Karpas-422 (cell line): ENCODE measurements at regions not wholly inside any gene's neighbourhood (a gene's known extent, or its start where the extent isn't known, plus 50 kb on each side); places are given as distances from the start of the nearest gene placed in this dataset.
"Not testable (repeated sequence)": the region's sequence is repeated elsewhere in the genome, so short reads cannot be mapped to it uniquely, and the experiment has no call there.

ENCODE experiments used
- DNase-seq: peaks from one replicate; pipeline ENCODE4 v3.0.0-alpha.2; 2015
- H2AFZ ChIP-seq: fragments of 200-600 bp; sonication (generic); 2 replicates; pipeline ENCODE4 v1.6.1; 2014; ENCODE audit warnings: antibody characterized with exemption, low read length, mixed read lengths
- H3K27ac ChIP-seq: fragments of 200-600 bp; sonication (generic); 2 replicates; pipeline ENCODE4 v1.5.1; 2014; ENCODE audit warnings: mild to moderate bottlenecking, low read length, moderate library complexity
- H3K27me3 ChIP-seq: fragments of 200-600 bp; sonication (generic); 2 replicates; pipeline ENCODE4 v1.6.1; 2014; ENCODE audit warnings: low read length, mixed read lengths
- H3K36me3 ChIP-seq: fragments of 200-600 bp; sonication (generic); 2 replicates; pipeline ENCODE4 v1.6.1; 2014; ENCODE audit warnings: low read length, mixed read lengths; ENCODE audit not compliant: insufficient read depth
- H3K4me1 ChIP-seq: fragments of 200-600 bp; sonication (generic); 2 replicates; pipeline ENCODE4 v1.6.1; 2014; ENCODE audit warnings: mild to moderate bottlenecking, low read length, mixed read lengths
- H3K4me2 ChIP-seq: fragments of 200-600 bp; sonication (generic); 2 replicates; pipeline ENCODE4 v1.6.1; 2014; ENCODE audit warnings: low read length, low read depth, mild to moderate bottlenecking; ENCODE audit not compliant: poor library complexity, severe bottlenecking
- H3K4me3 ChIP-seq: fragments of 200-600 bp; sonication (generic); 2 replicates; pipeline ENCODE4 v1.5.1; 2014; ENCODE audit warnings: mild to moderate bottlenecking, antibody characterized with exemption, low read length, mixed read lengths
- H3K79me2 ChIP-seq: fragments of 200-600 bp; sonication (generic); 2 replicates; pipeline ENCODE4 v1.6.1; 2014; ENCODE audit warnings: mild to moderate bottlenecking, low read length, mixed read lengths
- H3K9ac ChIP-seq: fragments of 200-600 bp; sonication (generic); 2 replicates; pipeline ENCODE4 v1.6.0; 2014; ENCODE audit warnings: low read length
- H3K9me2 ChIP-seq: fragments of 200-600 bp; sonication (generic), shearing (Covaris generic); replicated peaks from 2 replicates; pipeline ENCODE4 v1.6.0; 2014; ENCODE audit warnings: mild to moderate bottlenecking, low read length, moderate library complexity; ENCODE audit not compliant: insufficient read depth
- H3K9me3 ChIP-seq: fragments of 300-700, 200-600 bp; sonication (generic); 2 replicates; pipeline ENCODE4 v1.6.1; 2014; ENCODE audit warnings: low read length, mixed read lengths
- H4K20me1 ChIP-seq: fragments of 200-600 bp; sonication (generic); 2 replicates; pipeline ENCODE4 v1.6.1; 2014; ENCODE audit warnings: mild to moderate bottlenecking, antibody characterized with exemption, low read length, low read depth; ENCODE audit not compliant: insufficient read depth

DNA sequence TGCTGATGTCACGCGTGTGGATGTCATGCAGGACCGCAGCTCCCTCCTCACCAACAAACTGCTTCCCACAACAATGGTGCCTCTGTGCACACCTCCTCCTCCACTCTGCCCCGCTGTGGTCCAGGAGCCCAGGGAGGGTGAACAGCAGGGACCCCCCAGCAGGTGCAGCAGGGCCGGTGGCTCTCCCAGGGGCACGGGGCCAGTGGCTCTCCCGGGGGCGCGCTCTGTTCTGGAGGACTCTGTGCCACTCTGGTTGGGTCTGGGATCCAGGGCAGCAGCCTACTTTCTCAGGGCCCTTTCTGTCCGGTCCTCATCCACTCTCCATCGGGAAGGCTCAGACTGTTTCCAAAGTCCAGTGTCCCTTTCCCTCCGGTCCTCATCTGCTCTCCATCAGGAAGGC lies 153.0 kb upstream of the ZNF469 start:
- not testable (repeated sequence) for H3K9me3 ChIP-seq, H3K9ac ChIP-seq, H4K20me1 ChIP-seq, H3K27me3 ChIP-seq, H3K27ac ChIP-seq, H3K4me2 ChIP-seq, H3K4me3 ChIP-seq, H2AFZ ChIP-seq, H3K4me1 ChIP-seq, H3K79me2 ChIP-seq, H3K36me3 ChIP-seq, DNase-seq, H3K9me2 ChIP-seq

DNA sequence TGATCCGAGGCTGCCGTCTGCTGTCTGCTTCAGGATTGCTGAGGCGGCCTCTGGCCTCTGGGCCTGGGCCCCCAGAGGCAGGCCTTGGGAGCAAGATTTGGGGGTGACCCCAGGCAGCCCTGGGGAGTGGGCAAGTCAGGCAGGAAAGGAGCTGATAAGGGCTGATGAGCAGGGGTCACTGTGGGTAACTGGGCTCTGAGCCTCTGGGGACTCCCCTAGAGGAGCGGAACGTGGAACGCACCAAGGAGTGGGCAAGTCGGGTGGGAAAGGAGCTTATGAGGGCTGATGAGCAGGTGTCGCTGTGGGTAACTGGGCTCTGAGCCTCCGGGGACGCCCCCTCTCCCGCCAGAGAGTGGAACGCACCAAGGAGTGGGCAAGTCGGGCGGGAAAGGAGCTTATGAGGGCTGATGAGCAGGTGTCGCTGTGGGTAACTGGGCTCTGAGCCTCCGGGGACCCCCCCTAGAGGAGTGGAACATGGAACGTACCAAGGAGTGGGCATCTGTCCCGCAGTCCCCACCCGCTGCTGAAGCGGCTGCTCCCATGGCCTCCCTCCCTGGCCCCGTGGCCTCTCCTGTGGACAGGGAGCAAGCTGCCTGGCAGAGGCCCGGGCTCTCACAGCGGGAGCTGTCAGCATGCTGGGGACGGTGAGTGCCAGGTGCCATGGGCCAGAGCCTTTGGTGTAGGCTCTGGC lies 152.3 kb upstream of the ZNF469 start:
- not testable (repeated sequence) for H3K4me2 ChIP-seq, DNase-seq, H3K27me3 ChIP-seq

DNA sequence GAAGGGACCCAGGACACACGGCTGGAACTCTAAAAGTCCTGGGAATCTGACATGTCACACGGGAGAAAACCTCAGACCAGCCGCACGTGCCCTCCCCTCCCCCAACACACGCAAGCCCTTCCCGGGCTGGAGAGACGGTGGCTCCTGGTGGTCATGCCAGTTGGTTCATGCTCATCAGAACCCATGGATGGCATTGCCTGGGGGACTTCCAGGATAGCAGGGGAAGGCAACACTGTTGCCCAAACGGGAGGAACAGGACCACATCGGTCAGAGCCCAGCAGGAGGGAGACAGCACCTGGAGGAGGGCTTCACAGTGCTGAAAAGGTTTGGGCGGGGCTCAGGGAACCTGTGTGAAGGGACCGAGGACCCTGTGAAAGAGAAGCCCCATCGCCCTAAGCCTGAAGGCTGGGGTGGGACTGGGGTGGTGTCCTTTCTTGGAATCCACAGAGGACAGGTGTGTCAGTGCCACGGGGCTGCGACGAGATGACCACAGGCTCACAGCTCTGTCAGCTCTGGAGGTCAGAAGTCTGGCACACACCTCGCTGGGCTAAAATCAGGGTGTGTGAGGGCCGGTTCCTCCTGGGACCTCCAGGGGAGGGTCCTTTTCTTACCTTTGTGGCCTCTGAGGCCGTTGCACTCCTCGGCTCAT lies 151.7 kb upstream of the ZNF469 start:
- not testable (repeated sequence) for H3K36me3 ChIP-seq, H3K9me3 ChIP-seq, H3K9ac ChIP-seq, H2AFZ ChIP-seq, H4K20me1 ChIP-seq, H3K27ac ChIP-seq, H3K9me2 ChIP-seq, H3K4me3 ChIP-seq, H3K27me3 ChIP-seq, DNase-seq, H3K79me2 ChIP-seq, H3K4me1 ChIP-seq, H3K4me2 ChIP-seq

More for the DNA sequence above, 152.3 kb upstream of the ZNF469 start:
- not testable (repeated sequence) for H3K27ac ChIP-seq, H2AFZ ChIP-seq, H3K36me3 ChIP-seq, H3K9me3 ChIP-seq, H4K20me1 ChIP-seq, H3K9ac ChIP-seq, H3K4me3 ChIP-seq, H3K4me1 ChIP-seq, H3K79me2 ChIP-seq, H3K9me2 ChIP-seq

DNA sequence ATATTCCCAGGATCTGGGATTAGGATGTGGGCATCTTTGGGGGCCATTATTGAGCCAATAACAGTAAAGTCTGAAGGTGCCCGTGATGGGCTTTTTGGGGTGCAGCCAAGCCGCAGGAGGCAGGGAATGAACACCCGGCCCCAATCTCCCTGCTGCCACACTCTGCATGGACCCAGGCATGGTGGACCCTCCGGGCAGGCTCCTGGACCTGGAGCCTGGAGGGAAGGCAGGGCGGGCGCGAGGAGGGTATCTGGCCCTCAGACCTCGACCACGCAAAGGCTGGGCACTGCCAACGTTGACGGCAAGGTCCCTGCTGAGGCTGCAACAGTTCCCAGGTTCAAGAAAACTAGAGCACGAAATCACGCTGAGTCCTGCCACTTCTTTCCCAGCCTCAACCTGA lies 150.9 kb upstream of the ZNF469 start:
- H3K9me2 ChIP-seq, H3K27ac ChIP-seq, H3K36me3 ChIP-seq, H3K27me3 ChIP-seq, H3K4me1 ChIP-seq, H3K9me3 ChIP-seq, H3K79me2 ChIP-seq, DNase-seq, H4K20me1 ChIP-seq, H2AFZ ChIP-seq, H3K9ac ChIP-seq, H3K4me3 ChIP-seq, H3K4me2 ChIP-seq: not testable (repeated sequence)

DNA sequence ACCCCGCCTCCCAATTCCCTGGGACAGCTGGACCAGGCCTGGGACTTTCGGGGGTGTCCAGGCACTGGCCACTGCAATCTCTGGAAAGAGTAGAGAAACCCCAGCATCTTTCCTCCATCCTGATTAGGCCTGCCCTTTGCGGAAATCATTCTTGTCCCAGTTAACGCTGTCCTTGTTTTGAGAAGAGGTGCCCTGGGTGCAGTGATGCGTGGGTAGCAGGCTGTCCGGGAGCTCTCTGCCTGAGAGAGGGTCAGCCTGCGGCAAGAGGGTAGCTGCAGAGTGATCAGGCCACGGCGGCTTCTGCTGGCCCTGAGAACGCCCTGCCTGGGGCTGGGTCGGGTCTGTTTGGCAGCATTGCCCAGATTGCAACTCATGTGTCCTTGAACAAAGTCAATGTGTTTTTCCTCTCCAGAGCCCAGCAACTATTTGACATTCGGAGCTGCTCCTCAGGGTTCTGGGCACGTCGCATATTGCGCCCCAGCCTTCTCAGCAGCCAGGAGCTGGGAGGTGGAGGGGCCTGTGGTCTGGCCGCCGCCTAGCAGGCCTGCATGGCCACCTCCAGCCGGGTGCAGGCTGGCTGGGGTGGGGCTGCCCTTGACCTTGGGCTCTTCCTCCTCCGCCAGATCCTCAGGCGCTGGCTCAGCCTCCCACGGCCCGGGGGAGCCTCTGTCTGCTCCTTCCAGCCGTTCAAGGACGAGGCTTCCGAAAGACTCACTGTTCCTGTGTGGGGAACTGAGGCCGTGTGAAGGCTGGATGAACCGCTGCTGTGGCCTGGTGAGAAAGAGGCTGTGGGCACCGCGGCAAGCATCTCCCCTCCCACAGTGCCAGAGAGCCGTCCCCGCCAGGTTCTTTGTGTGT lies 150.1 kb upstream of the ZNF469 start:
- not testable (repeated sequence) for H3K4me2 ChIP-seq, H3K4me3 ChIP-seq, H3K9ac ChIP-seq, H3K9me3 ChIP-seq, H3K27ac ChIP-seq, H2AFZ ChIP-seq, H4K20me1 ChIP-seq, H3K4me1 ChIP-seq, H3K27me3 ChIP-seq, DNase-seq, H3K36me3 ChIP-seq, H3K9me2 ChIP-seq, H3K79me2 ChIP-seq

DNA sequence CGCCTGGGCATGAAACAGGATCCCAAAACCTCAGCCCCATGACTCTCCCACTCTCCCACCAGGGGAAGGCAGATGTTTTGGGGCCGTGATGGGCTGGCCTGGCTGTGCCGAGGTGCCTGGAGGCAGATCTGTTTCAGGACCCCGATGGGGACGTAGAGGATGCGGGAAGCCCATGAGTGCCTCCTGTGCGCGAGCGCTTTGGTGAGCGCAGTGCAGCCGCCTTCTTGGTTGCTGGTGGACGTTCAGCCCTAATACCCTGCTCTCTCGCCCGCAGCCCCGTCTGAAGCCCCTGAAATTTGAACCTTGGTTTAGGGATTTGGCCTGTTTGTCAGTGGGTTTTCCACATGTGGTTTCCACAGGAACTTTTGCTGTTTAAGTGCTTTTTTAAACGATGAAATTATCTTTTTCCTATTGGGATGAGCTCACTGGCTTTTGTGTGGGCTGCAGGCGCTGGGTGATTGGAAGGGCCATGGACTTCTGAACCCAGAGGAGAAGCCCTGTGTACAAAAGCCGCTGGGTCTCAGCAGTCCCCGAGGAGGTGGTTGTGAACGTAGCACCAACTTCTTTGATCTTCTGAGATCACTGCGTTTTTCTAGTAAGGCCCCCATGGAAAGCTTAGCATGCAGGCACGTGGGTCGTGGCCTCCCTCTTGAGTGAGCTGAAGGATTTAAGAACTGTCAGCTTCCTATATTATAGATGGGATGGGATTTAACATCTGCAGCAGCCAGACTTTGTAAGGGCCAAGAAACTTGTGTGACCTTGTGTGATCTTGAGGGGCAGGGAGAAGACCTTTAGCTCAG lies 148.9 kb upstream of the ZNF469 start:
- H4K20me1 ChIP-seq, DNase-seq, H3K27ac ChIP-seq, H3K4me2 ChIP-seq, H3K9me3 ChIP-seq, H3K4me3 ChIP-seq, H3K4me1 ChIP-seq, H3K36me3 ChIP-seq, H3K9ac ChIP-seq, H2AFZ ChIP-seq, H3K79me2 ChIP-seq, H3K27me3 ChIP-seq, H3K9me2 ChIP-seq: not testable (repeated sequence)

DNA sequence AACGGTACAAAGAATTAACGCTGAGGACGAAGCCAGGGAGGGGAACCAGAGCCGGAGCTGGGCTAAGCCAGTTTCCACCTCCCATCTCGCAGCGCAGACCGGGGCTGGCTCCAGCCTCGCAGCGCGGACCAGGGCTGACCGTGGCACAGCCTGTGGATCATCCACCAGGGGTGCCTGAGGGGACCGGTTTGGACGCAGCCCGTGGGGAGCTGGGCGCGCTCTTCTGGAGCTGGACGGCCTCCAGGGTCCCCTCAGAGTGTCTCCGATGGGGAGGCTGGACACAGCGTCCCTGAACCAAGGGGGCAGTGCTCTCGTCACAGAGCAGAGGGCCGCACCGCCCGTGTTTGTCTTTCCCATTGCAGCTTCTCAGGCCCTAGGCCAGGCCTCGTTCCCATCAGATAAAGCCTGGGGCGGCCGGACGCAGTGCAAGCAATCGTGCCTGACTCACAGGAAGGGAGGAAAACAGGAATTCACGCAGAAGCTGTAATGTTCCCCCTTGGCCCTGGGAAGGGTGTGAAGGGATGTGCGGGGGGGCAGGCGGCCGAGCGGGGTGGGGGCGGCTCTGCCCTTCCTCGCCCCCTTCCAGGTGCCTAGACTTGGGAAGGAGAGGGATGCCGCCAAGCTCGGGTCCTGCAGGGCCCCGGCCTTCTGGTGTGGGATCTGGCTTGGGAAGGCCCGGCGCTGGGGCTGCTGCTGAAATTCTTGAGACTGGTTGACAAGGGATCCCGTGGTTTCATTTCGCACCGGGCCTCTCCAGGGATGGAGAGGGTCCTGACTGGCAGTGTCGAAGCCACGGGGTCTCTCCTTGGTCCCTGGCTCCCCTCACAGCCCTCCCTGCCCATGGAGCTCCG lies 148.1 kb upstream of the ZNF469 start:
- H2AFZ ChIP-seq, H3K4me2 ChIP-seq: not testable (repeated sequence)

More for the DNA sequence above, 148.1 kb upstream of the ZNF469 start:
- H4K20me1 ChIP-seq, H3K36me3 ChIP-seq, H3K9me3 ChIP-seq, H3K79me2 ChIP-seq, H3K27me3 ChIP-seq, H3K27ac ChIP-seq, H3K4me3 ChIP-seq, DNase-seq, H3K9me2 ChIP-seq, H3K4me1 ChIP-seq, H3K9ac ChIP-seq: not testable (repeated sequence)
